NCI-H446 (cell line): ENCODE measurements at regions not wholly inside any gene's neighbourhood (a gene's known extent, or its start where the extent isn't known, plus 50 kb on each side); places are given as distances from the start of the nearest gene placed in this dataset.
"Not testable (repeated sequence)": the region's sequence is repeated elsewhere in the genome, so short reads cannot be mapped to it uniquely, and the experiment has no call there.

Experiments
- DNase-seq, 2 experiments: peaks; one replicate each; lab custom pipeline; 2025; lab: John Stamatoyannopoulos, UW

GRCh38 chr4:99763635-99764101, 53.0 kb upstream of the DAPP1 start:
- DNase-seq, result peak; percentile 55 to 88

- no peak for DNase-seq
Measured at GRCh38 chr4:99762728-99763127, 53.9 kb upstream of the DAPP1 start.

GRCh38 chr4:99759988-99760387, 56.6 kb upstream of the DAPP1 start:
- no peak for DNase-seq

- no peak for DNase-seq
Measured at GRCh38 chr4:99759346-99759984, 57.2 kb upstream of the DAPP1 start.

GRCh38 chr4:99755223-99755944, 61.2 kb upstream of the DAPP1 start:
- no peak for DNase-seq

GRCh38 chr4:99754756-99755155, 61.9 kb upstream of the DAPP1 start:
- no peak for DNase-seq

DNA sequence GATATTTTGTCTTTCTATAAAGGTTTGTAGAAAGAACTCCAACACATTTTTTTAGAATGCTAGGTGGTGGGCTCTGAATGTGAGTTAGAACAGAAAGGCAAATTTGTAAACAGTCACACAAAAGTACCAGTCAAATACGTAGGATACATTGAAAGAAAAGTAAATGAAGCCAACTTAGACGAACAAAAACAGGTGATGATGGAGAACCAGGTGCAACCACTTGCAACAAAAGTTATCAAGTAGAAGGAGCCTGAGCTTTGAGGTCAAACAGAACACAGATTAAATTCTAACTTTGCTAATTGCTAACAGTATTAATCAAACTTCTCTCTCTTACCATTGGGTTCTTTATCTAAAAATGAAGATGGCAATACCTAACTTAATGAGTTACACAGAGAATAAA, 62.7 kb upstream of the DAPP1 start:
- DNase-seq, result no peak

- no peak for DNase-seq
Measured at GRCh38 chr4:99749445-99750391, 66.9 kb upstream of the DAPP1 start.

- no peak for DNase-seq
Measured at GRCh38 chr4:99746443-99746842, 70.2 kb upstream of the DAPP1 start.

GRCh38 chr4:99736846-99737245, 79.2 kb upstream of the C4orf54 start:
- DNase-seq, result no peak

DNA sequence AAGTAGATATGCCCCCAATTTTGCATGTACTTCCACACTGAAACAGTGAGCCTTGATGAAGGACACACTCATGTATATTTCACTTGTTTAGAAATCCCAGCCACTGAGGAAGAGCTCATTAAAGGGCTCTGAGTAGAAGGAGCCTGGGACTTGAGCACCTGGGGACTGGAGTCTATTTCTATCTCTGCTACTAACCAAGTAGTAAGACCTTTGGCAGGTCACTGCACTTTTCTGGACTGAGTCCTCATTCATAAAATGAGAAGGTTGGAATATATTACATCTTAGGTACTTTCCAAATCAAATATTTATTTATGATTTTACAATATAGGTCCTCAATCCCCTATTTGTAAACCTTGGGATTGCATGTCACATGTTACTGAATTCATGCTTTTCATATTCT, 78.2 kb upstream of the C4orf54 start:
- DNase-seq, result no peak

DNA sequence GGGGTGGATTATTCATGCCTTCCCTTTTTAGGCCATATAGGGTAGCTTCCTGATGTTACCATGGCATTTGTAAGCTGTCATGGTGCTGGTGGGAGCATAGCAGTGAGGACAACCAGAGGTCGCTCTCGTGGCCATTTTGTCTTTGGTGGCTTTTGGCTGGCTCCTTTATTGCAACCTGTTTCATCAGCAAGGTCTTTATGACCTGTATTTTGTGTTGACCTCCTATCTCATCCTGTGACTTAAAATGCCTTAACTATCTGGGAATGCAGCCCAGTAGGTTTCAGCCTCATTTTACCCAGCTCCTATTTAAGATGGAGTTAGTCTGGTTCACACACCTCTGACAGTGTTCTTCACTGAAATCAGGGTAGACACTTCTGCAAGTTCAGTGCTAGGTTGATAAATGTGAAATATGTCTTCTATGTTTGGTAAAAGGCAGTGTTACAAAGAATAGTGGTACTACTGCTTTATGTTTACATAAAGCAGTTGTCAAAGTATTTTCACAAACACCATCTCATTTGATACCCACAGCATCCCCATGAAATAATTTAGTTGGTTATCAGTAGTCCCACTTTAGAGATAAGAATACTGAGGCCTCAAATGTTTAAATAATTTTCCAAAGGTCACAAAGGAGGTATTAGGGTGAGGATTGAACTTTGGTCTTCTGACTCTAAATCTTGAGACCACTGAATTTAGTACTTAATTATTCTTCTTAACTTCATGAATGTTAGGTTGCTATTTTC, 77.1 kb upstream of the C4orf54 start:
- no peak for DNase-seq

DNA sequence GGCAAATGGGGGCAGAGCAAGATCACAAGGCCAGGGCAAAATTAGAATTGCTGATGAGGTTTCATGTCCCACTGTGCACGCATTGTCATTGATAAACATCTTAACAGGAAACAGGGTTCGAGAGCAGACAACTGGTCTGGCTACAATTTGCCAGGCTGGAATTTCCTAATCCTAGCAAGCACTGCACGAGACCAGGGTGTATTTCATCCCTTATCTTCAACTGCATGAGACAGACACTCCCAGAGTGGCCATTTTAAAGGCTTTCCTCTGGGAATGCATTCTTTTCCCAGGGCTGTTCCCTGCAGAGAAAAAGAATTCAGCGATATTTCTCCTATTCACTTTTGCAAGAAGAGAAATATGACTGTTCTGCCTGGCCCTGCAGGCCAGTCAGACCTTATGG, 75.8 kb upstream of the C4orf54 start:
- DNase-seq, result not testable (repeated sequence)

DNA sequence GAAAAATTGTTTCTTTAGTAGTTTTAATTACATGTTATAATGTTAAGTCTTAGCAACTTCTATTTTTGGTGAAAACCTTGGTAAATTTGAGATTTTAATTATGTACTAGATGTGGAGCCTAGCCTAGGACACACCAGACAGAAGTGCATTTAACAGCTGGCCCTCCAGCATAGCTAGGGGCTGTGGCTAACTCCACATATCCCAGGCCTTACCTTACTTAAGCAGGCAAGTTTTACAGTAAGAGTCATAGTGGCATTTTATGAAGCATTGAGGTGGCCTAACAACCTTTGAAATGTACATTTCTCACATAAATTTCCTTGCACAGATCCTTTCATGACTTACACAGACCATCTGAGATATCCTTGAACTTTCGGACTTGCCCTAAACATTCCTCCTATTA, 71.6 kb upstream of the C4orf54 start:
- DNase-seq, result no peak

DNA sequence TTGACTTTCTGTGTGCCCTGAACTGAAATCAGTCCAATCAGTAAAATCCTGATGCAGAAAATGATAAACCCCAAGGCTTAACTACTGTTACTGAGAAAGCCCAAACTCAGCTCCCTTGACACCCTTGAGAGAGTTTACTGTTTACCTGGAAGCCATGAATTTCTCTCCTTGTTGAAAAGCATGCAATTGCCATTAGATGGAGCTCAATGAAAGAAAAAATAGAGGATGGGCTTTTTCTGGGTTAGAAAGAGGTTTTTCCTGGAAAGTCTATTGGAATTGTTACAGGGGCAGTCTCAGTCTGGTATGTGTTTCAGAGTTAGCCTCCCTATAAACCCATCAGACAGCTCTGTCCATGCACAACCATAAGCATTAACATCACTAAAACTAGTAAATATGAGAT, 66.4 kb upstream of the C4orf54 start:
- no peak for DNase-seq

DNA sequence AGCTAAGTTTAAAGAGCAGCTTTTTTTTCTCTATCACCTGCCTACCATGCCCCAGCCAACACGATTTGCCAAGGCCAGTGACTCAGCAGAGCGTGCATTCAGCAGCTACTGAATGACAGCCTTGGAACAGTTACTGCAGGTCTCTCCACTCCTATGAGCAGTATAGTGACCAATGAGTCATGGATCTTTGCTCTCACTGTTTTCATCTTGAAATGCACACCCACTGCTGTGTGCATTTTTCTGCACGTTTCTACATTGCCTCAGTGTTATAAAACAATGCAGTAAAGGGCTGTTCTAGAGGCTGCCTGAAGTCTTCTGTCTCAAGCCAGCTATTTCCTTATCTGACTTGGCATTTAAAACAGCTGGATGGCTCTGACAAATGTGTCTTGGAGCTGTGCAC, 66.0 kb upstream of the C4orf54 start:
- peak; percentile 37 to 68 for DNase-seq

- DNase-seq, result no peak
Measured at GRCh38 chr4:99722725-99723124, 65.1 kb upstream of the C4orf54 start.

- DNase-seq, result no peak
Measured at GRCh38 chr4:99722006-99722405, 64.4 kb upstream of the C4orf54 start.

GRCh38 chr4:99720206-99720605, 62.6 kb upstream of the C4orf54 start:
- DNase-seq, result no peak

GRCh38 chr4:99716996-99717395, 59.4 kb upstream of the C4orf54 start:
- no peak for DNase-seq

DNA sequence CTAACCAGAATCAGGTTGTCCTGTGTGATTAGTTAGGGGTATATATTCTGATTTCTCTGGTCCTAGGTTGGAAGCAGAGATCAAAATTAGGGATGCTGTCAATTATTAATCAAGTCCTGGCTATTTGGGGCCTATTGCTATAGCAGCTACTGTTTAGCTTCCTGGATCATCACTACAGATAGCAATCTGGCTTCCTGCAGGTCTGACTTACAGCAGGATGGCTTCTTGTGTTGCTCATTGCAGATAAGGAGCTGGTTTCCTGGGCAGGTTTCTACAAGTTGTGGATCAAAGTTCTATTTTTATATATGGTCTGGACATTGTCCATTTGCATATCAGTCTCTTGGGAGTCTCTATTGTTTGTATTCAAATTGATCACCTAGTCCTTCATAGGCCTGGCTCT, 57.7 kb upstream of the C4orf54 start:
- no peak for DNase-seq

GRCh38 chr4:99714179-99714578, 56.6 kb upstream of the C4orf54 start:
- no peak for DNase-seq
